ENCODE measurements at regions not wholly inside any gene's neighbourhood (a gene's known extent, or its start where the extent isn't known, plus 50 kb on each side); places are given as distances from the start of the nearest gene placed in this dataset.

GRCh38 chr6:170127151-170127550 is 163.7 kb downstream of the DLL1 start:
- peaks cover 0 to 10% (median 7%) of the 10 kb centered on the region in 4 donors for H3K4me1 ChIP-seq
- WGBS, 2 donors, result 86 to 87% methylated on average over 9 of the region's 9 CpGs
- no peak overlapping the region for H3K4me3 ChIP-seq
- no peaks in the 10 kb centered on the region for H3K36me3 ChIP-seq
- peak; percentile 10 for DNase-seq
- TF ChIP-seq EP300 (IDR thresholded peaks at IDR 0.05), result no peak
- no peak for TF ChIP-seq POLR2A (IDR thresholded peaks at IDR 0.05)
- no peak for TF ChIP-seq CTCF (IDR thresholded peaks at IDR 0.05)
- no peak for TF ChIP-seq POLR2AphosphoS5 (IDR thresholded peaks at IDR 0.05)
- intact Hi-C loops (cut with DNase I), result no loop called here
- H3K27me3 ChIP-seq, result no peaks in the 10 kb centered on the region
- H3K27ac ChIP-seq, result no peak overlapping the region
- H3K9me3 ChIP-seq, result no peaks in the 10 kb centered on the region

GRCh38 chr6:170125456-170126300 is 165.2 kb downstream of the DLL1 start:
- H3K27me3 ChIP-seq, result no peaks in the 10 kb centered on the region
- intact Hi-C loops (cut with DNase I), result no loop called here
- H3K4me1 ChIP-seq, result peaks cover 0 to 10% (median 7%) of the 10 kb centered on the region in 4 donors
- H3K4me3 ChIP-seq, result no peak overlapping the region
- DNase-seq, result peak; percentile 35
- TF ChIP-seq EP300 (IDR thresholded peaks at IDR 0.05), result no peak
- no peak for TF ChIP-seq CTCF (IDR thresholded peaks at IDR 0.05)
- no peak for TF ChIP-seq POLR2A (IDR thresholded peaks at IDR 0.05)
- no peak for TF ChIP-seq POLR2AphosphoS5 (IDR thresholded peaks at IDR 0.05)
- no peaks in the 10 kb centered on the region for H3K36me3 ChIP-seq
- H3K27ac ChIP-seq, result no peak overlapping the region
- peaks cover 0 to 4% (median 0%) of the 10 kb centered on the region in 4 donors for H3K9me3 ChIP-seq
- WGBS, 2 donors, result 85 to 88% methylated on average over 27 of the region's 27 CpGs

GRCh38 chr6:170124836-170125235 is 166.0 kb downstream of the DLL1 start:
- 19 to 67% methylated on average over 5 of the region's 5 CpGs for WGBS, 2 donors
- TF ChIP-seq POLR2A (IDR thresholded peaks at IDR 0.05) (no peak), EP300 (IDR thresholded peaks at IDR 0.05) (no peak), POLR2AphosphoS5 (IDR thresholded peaks at IDR 0.05) (no peak), CTCF (IDR thresholded peaks at IDR 0.05) (no peak)
- no peak overlapping the region for H3K4me3 ChIP-seq
- intact Hi-C loops (cut with DNase I), result no loop called here
- H3K36me3 ChIP-seq, result no peaks in the 10 kb centered on the region
- peaks cover 0 to 4% (median 0%) of the 10 kb centered on the region in 4 donors for H3K9me3 ChIP-seq
- DNase-seq, result peak; percentile 41
- H3K4me1 ChIP-seq, result peaks cover 0 to 7% (median 6%) of the 10 kb centered on the region in 4 donors
- H3K27ac ChIP-seq, result no peak overlapping the region
- H3K27me3 ChIP-seq, result no peaks in the 10 kb centered on the region

- Histone ChIP-seq H3K27ac (no peak overlapping the region), H3K9me3 (peaks cover 0 to 4% (median 0%) of the 10 kb centered on the region in 4 donors), H3K36me3 (no peaks in the 10 kb centered on the region), H3K27me3 (no peaks in the 10 kb centered on the region), H3K4me1 (peaks cover 0 to under 1% (median 0%) of the 10 kb centered on the region in 4 donors), H3K4me3 (no peak overlapping the region)
- intact Hi-C loops (cut with DNase I), result no loop called here
- TF ChIP-seq POLR2A (IDR thresholded peaks at IDR 0.05), result no peak
- no peak for TF ChIP-seq CTCF (IDR thresholded peaks at IDR 0.05)
- TF ChIP-seq POLR2AphosphoS5 (IDR thresholded peaks at IDR 0.05), result no peak
- DNase-seq, result no peak
- WGBS, 2 donors, result 96 to 98% methylated on average over 2 of the region's 2 CpGs
Measured at GRCh38 chr6:170124150-170124549, 166.7 kb downstream of the DLL1 start.
